Activated naive CD8-positive, alpha-beta T cell treated with anti-CD3 and anti-CD28 coated beads, Interleukin-2, amount 10 ng/mL, durations not matched to agents 7 days and 5 days (primary cell): ENCODE measurements at regions not wholly inside any gene's neighbourhood (a gene's known extent, or its start where the extent isn't known, plus 50 kb on each side); places are given as distances from the start of the nearest gene placed in this dataset.

Experiments used
- ATAC-seq: fragments of 150-1000 bp; cut with Tn5 transposase; one replicate; pipeline ENCODE4 v1.10.0; 2021; ENCODE audit warnings: low read depth, moderate library complexity
- POLR2A ChIA-PET: fragments of 350-600 bp; sonication (Branson Sonifier 250); formaldehyde crosslinking; loops from one replicate; lab custom pipeline; 2021; ENCODE audit warnings: antibody characterized with exemption; lab: Charles Lee
- DNase-seq: peaks from one replicate; pipeline ENCODE4 v3.0.0; 2021
- H3K27ac Mint-ChIP-seq: one replicate; pipeline ENCODE4 v1.8.0; 2022; ENCODE audit warnings: mild to moderate bottlenecking, mixed read lengths
- H3K27me3 Mint-ChIP-seq: one replicate; pipeline ENCODE4 v1.8.0; 2022; ENCODE audit warnings: mild to moderate bottlenecking, moderate library complexity, mixed read lengths
- H3K36me3 Mint-ChIP-seq: one replicate; pipeline ENCODE4 v1.8.0; 2021; ENCODE audit warnings: mild to moderate bottlenecking, mixed read lengths
- H3K4me1 Mint-ChIP-seq: one replicate; pipeline ENCODE4 v1.8.0; 2021; ENCODE audit warnings: mixed read lengths
- H3K4me3 Mint-ChIP-seq: one replicate; pipeline ENCODE4 v1.8.0; 2022; ENCODE audit warnings: mild to moderate bottlenecking, moderate library complexity, mixed read lengths
- H3K9me3 Mint-ChIP-seq: one replicate; pipeline ENCODE4 v1.8.0; 2021; ENCODE audit warnings: mixed read lengths

GRCh38 chr5:88594441-88594840, 288.5 kb downstream of the MEF2C start:
- no peak overlapping the region for H3K27ac Mint-ChIP-seq
- peaks cover 1% of the 10 kb centered on the region for H3K9me3 Mint-ChIP-seq
- H3K4me1 Mint-ChIP-seq: no peaks in the 10 kb centered on the region
- no peak overlapping the region for H3K4me3 Mint-ChIP-seq
- POLR2A ChIA-PET: no interaction called here
- no peaks in the 10 kb centered on the region for H3K36me3 Mint-ChIP-seq
- peaks cover 12% of the 10 kb centered on the region for H3K27me3 Mint-ChIP-seq
- DNase-seq (no peak), ATAC-seq (no peak)

GRCh38 chr5:88588609-88589008, 294.4 kb downstream of the MEF2C start:
- Mint-ChIP-seq H3K36me3 (no peaks in the 10 kb centered on the region), H3K4me1 (no peaks in the 10 kb centered on the region), H3K27ac (no peak overlapping the region), H3K27me3 (peaks cover 2% of the 10 kb centered on the region), H3K9me3 (peaks cover 6% of the 10 kb centered on the region), H3K4me3 (no peak overlapping the region)
- ATAC-seq (no peak), DNase-seq (no peak)
- POLR2A ChIA-PET: no interaction called here

DNA sequence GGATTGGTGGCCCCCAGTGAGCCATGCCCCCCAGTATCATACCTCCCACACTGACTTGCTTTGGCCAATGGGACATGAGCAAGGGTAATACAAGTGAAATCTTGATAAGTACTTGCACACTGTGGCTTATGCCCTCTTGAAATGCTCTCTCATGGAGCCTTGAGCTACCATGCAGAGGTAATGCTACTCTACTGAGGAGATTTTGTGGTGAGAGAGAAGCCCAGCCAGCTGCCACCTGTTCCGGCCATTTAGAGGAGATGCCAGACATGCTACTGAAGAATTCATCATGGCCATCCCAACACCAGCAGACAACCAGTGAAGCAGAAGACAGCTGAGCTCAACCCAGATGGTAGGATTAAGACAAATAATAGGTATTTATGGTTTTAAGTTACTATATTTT, 299.5 kb downstream of the MEF2C start:
- DNase-seq (no peak), ATAC-seq (no peak)
- H3K9me3 Mint-ChIP-seq: peaks cover 1% of the 10 kb centered on the region
- H3K27me3 Mint-ChIP-seq: no peaks in the 10 kb centered on the region
- H3K4me3 Mint-ChIP-seq: no peak overlapping the region
- H3K36me3 Mint-ChIP-seq: no peaks in the 10 kb centered on the region
- no peak overlapping the region for H3K27ac Mint-ChIP-seq
- POLR2A ChIA-PET: no interaction called here
- no peaks in the 10 kb centered on the region for H3K4me1 Mint-ChIP-seq

GRCh38 chr5:88558366-88558765, 289.7 kb upstream of the TMEM161B start:
- POLR2A ChIA-PET: no interaction called here
- Mint-ChIP-seq H3K27ac (no peak overlapping the region), H3K27me3 (peaks cover 11% of the 10 kb centered on the region), H3K4me1 (peaks cover 3% of the 10 kb centered on the region), H3K4me3 (no peak overlapping the region), H3K9me3 (no peaks in the 10 kb centered on the region), H3K36me3 (no peaks in the 10 kb centered on the region)
- DNase-seq: no peak
- ATAC-seq: no peak

GRCh38 chr5:88557881-88558280, 289.2 kb upstream of the TMEM161B start:
- POLR2A ChIA-PET: no interaction called here
- Mint-ChIP-seq H3K27me3 (peaks cover 11% of the 10 kb centered on the region), H3K4me3 (no peak overlapping the region), H3K4me1 (peaks cover 3% of the 10 kb centered on the region), H3K9me3 (no peaks in the 10 kb centered on the region), H3K36me3 (no peaks in the 10 kb centered on the region), H3K27ac (no peak overlapping the region)
- ATAC-seq (no peak), DNase-seq (no peak)

DNA sequence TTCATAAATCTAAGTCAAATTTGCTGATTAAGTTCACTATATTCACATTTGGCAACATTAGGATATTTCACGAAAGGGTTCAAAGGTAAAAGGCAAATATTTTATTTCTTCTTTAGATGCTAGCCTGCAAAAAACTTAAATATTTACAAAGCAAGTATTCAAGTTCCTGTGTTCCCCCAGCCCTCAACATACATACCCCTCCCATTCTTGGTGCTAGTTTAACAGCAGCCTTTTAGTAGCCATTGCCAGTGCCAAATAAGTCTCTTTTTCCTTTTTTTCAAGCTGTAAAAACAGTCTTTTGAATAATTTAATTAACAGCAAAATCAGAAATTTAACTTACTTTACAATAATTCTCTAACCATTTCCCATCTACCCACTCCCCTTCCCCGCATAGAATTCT, 288.5 kb upstream of the TMEM161B start:
- POLR2A ChIA-PET: no interaction called here
- no peak for DNase-seq
- H3K4me3 Mint-ChIP-seq: no peak overlapping the region
- no peak for ATAC-seq
- peaks cover 3% of the 10 kb centered on the region for H3K4me1 Mint-ChIP-seq
- peaks cover 11% of the 10 kb centered on the region for H3K27me3 Mint-ChIP-seq
- no peak overlapping the region for H3K27ac Mint-ChIP-seq
- no peaks in the 10 kb centered on the region for H3K36me3 Mint-ChIP-seq
- H3K9me3 Mint-ChIP-seq: no peaks in the 10 kb centered on the region

DNA sequence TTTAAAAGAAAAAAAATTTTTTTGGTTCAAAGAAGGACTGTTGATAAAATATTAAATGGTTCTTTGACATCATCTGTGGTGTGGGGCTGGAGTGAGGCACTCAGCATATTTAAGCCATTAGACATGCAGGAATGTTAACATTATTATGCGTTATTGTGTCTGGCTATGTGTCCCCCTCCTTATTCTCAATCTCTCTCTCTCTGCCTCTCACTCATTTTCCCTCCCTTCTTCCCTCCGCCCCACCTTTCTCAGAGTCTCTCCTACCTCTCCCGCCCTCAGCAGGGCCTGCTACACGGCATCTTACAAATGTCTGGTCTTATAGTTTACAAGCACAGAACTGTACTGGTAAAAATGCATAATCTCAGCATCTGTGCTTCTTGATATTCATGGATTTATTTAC, 287.8 kb upstream of the TMEM161B start:
- H3K27me3 Mint-ChIP-seq: peaks cover 11% of the 10 kb centered on the region
- peaks cover 3% of the 10 kb centered on the region for H3K4me1 Mint-ChIP-seq
- H3K36me3 Mint-ChIP-seq: no peaks in the 10 kb centered on the region
- H3K27ac Mint-ChIP-seq: no peak overlapping the region
- H3K9me3 Mint-ChIP-seq: no peaks in the 10 kb centered on the region
- no peak for ATAC-seq
- H3K4me3 Mint-ChIP-seq: no peak overlapping the region
- POLR2A ChIA-PET: no interaction called here
- no peak for DNase-seq

DNA sequence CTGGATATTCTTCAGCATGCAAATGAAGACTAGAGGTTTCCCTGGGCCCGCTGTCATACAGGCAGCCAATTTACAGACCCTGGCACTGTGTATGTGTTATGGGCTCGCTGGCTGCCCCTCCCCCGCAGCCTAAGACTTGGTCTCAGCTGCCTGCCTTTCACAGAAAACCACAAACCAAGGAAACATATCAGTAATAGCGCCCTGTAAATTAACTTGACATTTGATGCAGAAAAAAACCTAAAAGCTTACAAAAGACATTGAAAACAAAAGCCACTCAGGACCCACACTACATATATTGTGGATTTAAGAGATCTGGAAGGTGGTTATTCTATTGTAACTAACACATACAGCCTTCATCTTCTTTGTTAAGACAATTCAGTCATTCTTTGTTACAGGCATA, 287.0 kb upstream of the TMEM161B start:
- ATAC-seq (no peak), DNase-seq (no peak)
- H3K4me1 Mint-ChIP-seq: peaks cover 3% of the 10 kb centered on the region
- POLR2A ChIA-PET: no interaction called here
- H3K9me3 Mint-ChIP-seq: no peaks in the 10 kb centered on the region
- H3K27ac Mint-ChIP-seq: no peak overlapping the region
- peaks cover 11% of the 10 kb centered on the region for H3K27me3 Mint-ChIP-seq
- H3K4me3 Mint-ChIP-seq: no peak overlapping the region
- no peaks in the 10 kb centered on the region for H3K36me3 Mint-ChIP-seq

DNA sequence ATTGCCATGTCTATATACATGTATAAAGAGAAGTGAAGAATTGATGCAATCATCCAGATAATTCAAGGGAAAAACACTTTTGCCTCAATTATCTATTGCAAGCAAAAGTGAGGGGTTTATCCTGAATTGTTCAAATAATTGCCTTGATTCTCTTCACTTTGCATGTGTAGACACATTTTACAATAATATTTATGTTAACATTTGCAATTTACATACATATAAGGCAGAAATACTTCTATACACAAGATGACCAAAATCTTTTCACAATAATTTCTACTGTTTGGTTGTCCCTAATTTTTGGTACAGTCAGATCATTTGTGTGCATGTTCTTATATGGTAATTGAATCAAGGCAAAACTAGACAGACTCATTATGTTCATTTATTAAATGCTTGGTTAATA, 285.3 kb upstream of the TMEM161B start:
- Mint-ChIP-seq H3K36me3 (no peaks in the 10 kb centered on the region), H3K9me3 (no peaks in the 10 kb centered on the region), H3K27ac (no peak overlapping the region), H3K4me3 (no peak overlapping the region), H3K4me1 (peaks cover 3% of the 10 kb centered on the region), H3K27me3 (peaks cover 11% of the 10 kb centered on the region)
- POLR2A ChIA-PET: no interaction called here
- ATAC-seq (no peak), DNase-seq (no peak)

- peaks cover 3% of the 10 kb centered on the region for H3K4me1 Mint-ChIP-seq
- no peak overlapping the region for H3K27ac Mint-ChIP-seq
- H3K4me3 Mint-ChIP-seq: no peak overlapping the region
- ATAC-seq: no peak
- POLR2A ChIA-PET: no interaction called here
- no peak for DNase-seq
- H3K27me3 Mint-ChIP-seq: peaks cover 11% of the 10 kb centered on the region
- no peaks in the 10 kb centered on the region for H3K36me3 Mint-ChIP-seq
- H3K9me3 Mint-ChIP-seq: no peaks in the 10 kb centered on the region
Observed at GRCh38 chr5:88553136-88553875, 284.7 kb upstream of the TMEM161B start.

- POLR2A ChIA-PET: no interaction called here
- H3K27ac Mint-ChIP-seq: no peak overlapping the region
Observed at GRCh38 chr5:88552426-88552825, 283.8 kb upstream of the TMEM161B start.

DNA sequence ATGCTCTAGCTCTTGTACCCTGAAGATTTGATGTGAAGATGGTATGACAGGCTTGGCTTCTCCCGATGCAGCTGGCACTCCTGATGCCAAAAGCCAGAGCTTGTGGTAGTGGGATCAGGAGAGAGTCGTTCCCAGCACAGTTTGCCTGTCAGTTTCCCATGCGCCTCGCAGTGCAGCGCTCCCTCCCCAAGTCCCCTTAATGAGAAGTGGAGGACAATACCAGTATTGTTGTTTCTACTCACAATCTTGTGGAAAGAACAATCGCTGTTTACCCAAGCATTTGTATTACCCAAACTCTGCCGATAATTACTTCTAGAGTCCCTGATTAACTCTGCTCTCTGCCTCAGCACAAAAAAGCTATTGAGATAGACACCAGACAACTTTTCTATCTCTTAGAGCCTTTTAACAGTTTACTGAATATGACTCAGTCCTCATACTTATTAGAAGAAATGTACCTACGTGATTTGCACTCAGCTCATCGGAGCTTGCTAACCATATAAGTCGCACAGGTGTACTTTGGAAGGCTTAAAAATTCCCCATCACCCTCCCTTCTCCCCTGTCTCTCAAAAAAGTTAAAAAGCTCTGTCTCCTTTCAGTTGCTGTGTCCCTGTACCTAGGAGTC, 283.2 kb upstream of the TMEM161B start:
- no peak for ATAC-seq
- Mint-ChIP-seq H3K4me3 (no peak overlapping the region), H3K27me3 (peaks cover 9% of the 10 kb centered on the region), H3K4me1 (peaks cover 3% of the 10 kb centered on the region), H3K27ac (no peak overlapping the region), H3K9me3 (no peaks in the 10 kb centered on the region), H3K36me3 (no peaks in the 10 kb centered on the region)
- POLR2A ChIA-PET: no interaction called here
- no peak for DNase-seq

More at GRCh38 chr5:88552426-88552825, 283.8 kb upstream of the TMEM161B start:
- Mint-ChIP-seq H3K27me3 (peaks cover 11% of the 10 kb centered on the region), H3K9me3 (no peaks in the 10 kb centered on the region), H3K36me3 (no peaks in the 10 kb centered on the region), H3K4me3 (no peak overlapping the region), H3K4me1 (peaks cover 3% of the 10 kb centered on the region)
- no peak for ATAC-seq
- no peak for DNase-seq

DNA sequence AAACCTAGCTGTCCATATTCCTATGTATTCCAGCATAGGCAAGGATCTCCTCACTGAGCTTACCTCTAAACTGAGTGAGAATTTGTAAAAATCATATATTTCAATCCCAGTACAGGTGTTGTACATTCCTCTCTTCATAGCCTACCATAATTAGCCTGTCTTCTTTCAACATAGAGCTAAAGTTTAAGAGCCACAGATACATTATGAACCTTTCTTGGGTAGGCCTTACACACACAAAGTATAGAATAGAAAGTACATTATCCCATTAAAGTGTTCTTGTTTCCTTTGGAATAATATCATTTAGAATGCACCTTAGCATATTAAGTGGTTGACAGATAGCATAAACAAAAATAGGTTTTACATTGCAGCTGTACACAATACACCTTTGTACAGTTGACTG, 282.1 kb upstream of the TMEM161B start:
- ATAC-seq (no peak), DNase-seq (no peak)
- peaks cover 2% of the 10 kb centered on the region for H3K4me1 Mint-ChIP-seq
- no peak overlapping the region for H3K27ac Mint-ChIP-seq
- no peaks in the 10 kb centered on the region for H3K9me3 Mint-ChIP-seq
- H3K36me3 Mint-ChIP-seq: no peaks in the 10 kb centered on the region
- peaks cover 3% of the 10 kb centered on the region for H3K27me3 Mint-ChIP-seq
- POLR2A ChIA-PET: no interaction called here
- H3K4me3 Mint-ChIP-seq: no peak overlapping the region

DNA sequence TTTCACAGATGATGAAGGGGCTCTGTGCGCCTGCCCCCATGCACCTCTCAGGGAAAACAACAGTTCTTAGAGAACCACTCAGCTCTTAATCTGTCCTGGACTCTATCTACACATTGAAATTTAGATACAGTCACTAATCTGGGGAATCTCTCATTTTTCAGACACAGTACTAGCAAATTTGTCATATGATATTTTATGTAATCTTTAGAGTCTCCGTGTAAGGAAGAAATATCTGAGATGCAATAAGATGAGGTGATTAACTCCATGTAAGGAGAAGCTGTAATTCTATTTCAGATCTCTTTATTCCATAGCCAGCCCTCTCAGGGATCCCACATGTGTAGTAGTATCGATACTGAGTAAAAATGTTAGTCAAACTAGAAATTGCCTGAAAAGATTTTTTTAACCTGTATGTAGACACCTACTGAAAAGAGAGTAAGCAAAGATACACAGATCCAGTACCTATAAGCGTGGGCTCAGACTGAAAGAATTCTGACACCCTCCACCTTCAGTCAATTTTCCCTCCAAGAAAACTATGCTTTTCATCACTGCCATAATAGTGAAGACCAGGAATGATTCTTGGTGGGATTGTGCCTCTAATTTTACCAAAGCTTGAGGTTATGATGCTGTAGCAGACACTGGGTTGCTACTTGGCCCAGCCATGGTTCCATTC, 279.6 kb upstream of the TMEM161B start:
- H3K4me3 Mint-ChIP-seq: no peak overlapping the region
- no peaks in the 10 kb centered on the region for H3K27me3 Mint-ChIP-seq
- POLR2A ChIA-PET: no interaction called here
- ATAC-seq (no peak), DNase-seq (no peak)
- H3K36me3 Mint-ChIP-seq: no peaks in the 10 kb centered on the region
- no peaks in the 10 kb centered on the region for H3K9me3 Mint-ChIP-seq
- H3K27ac Mint-ChIP-seq: no peak overlapping the region
- H3K4me1 Mint-ChIP-seq: no peaks in the 10 kb centered on the region
